H54 (cell line): ENCODE measurements at regions not wholly inside any gene's neighbourhood (a gene's known extent, or its start where the extent isn't known, plus 50 kb on each side); places are given as distances from the start of the nearest gene placed in this dataset.

Experiments
- DNase-seq: peaks from one replicate; pipeline ENCODE4 v3.0.0; 2011; ENCODE audit warnings: low spot score, mixed read lengths; ENCODE audit not compliant: insufficient read length
- FAIRE-seq: peaks from 3 replicates; lab custom pipeline; 2011; peaks lifted over from hg19 to GRCh38; lab: Jason Lieb, UNC
- POLR2A ChIP-seq: IDR thresholded peaks from 2 replicates; pipeline ENCODE4 v1.6.1; 2011; ENCODE audit warnings: low read depth, mild to moderate bottlenecking, low read length

GRCh38 chr11:80443177-80443576, 1002.3 kb upstream of the TENM4 start:
- no peak for FAIRE-seq
- DNase-seq: no peak
- no peak for TF ChIP-seq POLR2A

GRCh38 chr11:80441821-80442220, 1001.0 kb upstream of the TENM4 start:
- FAIRE-seq (peak; percentile 91), DNase-seq (no peak)
- no peak for TF ChIP-seq POLR2A

GRCh38 chr11:80440835-80441234, 1000.0 kb upstream of the TENM4 start:
- no peak for DNase-seq
- no peak for TF ChIP-seq POLR2A
- FAIRE-seq: no peak

GRCh38 chr11:80436547-80436946, 995.7 kb upstream of the TENM4 start:
- no peak for TF ChIP-seq POLR2A
- no peak for DNase-seq
- no peak for FAIRE-seq

GRCh38 chr11:80435345-80435744, 994.5 kb upstream of the TENM4 start:
- no peak for TF ChIP-seq POLR2A
- FAIRE-seq (no peak), DNase-seq (no peak)

GRCh38 chr11:80432057-80432456, 991.2 kb upstream of the TENM4 start:
- FAIRE-seq (no peak), DNase-seq (no peak)

GRCh38 chr11:80424012-80424695, 983.3 kb upstream of the TENM4 start:
- TF ChIP-seq POLR2A: no peak
- DNase-seq (no peak), FAIRE-seq (no peak)

More at GRCh38 chr11:80432057-80432456, 991.2 kb upstream of the TENM4 start:
- no peak for TF ChIP-seq POLR2A

GRCh38 chr11:80420374-80420773, 979.5 kb upstream of the TENM4 start:
- DNase-seq (no peak), FAIRE-seq (no peak)
- TF ChIP-seq POLR2A: no peak

- FAIRE-seq: peak; percentile 94
- DNase-seq: no peak
- no peak for TF ChIP-seq POLR2A
These were observed 976.9 kb upstream of the TENM4 start for GRCh38 chr11:80417681-80418080.

GRCh38 chr11:80415580-80415979, 974.8 kb upstream of the TENM4 start:
- DNase-seq: no peak
- FAIRE-seq: no peak
- TF ChIP-seq POLR2A: no peak

- FAIRE-seq (peak; percentile 97), DNase-seq (no peak)
- TF ChIP-seq POLR2A: no peak
These were observed 973.6 kb upstream of the TENM4 start for GRCh38 chr11:80414181-80415165.

GRCh38 chr11:80412604-80413003, 971.8 kb upstream of the TENM4 start:
- no peak for TF ChIP-seq POLR2A
- no peak for DNase-seq
- no peak for FAIRE-seq

GRCh38 chr11:80393210-80393609, 952.4 kb upstream of the TENM4 start:
- no peak for TF ChIP-seq POLR2A
- DNase-seq: no peak
- no peak for FAIRE-seq

- DNase-seq (no peak), FAIRE-seq (no peak)
These were observed 949.7 kb upstream of the TENM4 start for GRCh38 chr11:80390505-80390904.

GRCh38 chr11:80388536-80388935, 947.7 kb upstream of the TENM4 start:
- FAIRE-seq: no peak
- no peak for TF ChIP-seq POLR2A
- DNase-seq: no peak

More at GRCh38 chr11:80390505-80390904, 949.7 kb upstream of the TENM4 start:
- TF ChIP-seq POLR2A: no peak
